ENCODE measurements at regions not wholly inside any gene's neighbourhood (a gene's known extent, or its start where the extent isn't known, plus 50 kb on each side); places are given as distances from the start of the nearest gene placed in this dataset.

- Mint-ChIP-seq H3K4me1 (no peaks in the 10 kb centered on the region), H3K9me3 (no peaks in the 10 kb centered on the region), H3K4me3 (no peak overlapping the region), H3K36me3 (no peaks in the 10 kb centered on the region), H3K27ac (no peak overlapping the region), H3K27me3 (no peaks in the 10 kb centered on the region)
- no peak for DNase-seq
- CTCF ChIA-PET, result no interaction called here
These were observed 553.4 kb downstream of the SNAPC1 start for GRCh38 chr14:62315631-62316030.

GRCh38 chr14:62322216-62322615 is 560.0 kb downstream of the SNAPC1 start:
- H3K4me1 Mint-ChIP-seq, result no peaks in the 10 kb centered on the region
- no peak overlapping the region for H3K27ac Mint-ChIP-seq
- H3K4me3 Mint-ChIP-seq, result no peak overlapping the region
- no peaks in the 10 kb centered on the region for H3K27me3 Mint-ChIP-seq
- peaks cover 6% of the 10 kb centered on the region for H3K9me3 Mint-ChIP-seq
- H3K36me3 Mint-ChIP-seq, result no peaks in the 10 kb centered on the region
- CTCF ChIA-PET, result no interaction called here
- DNase-seq, result no peak

- Mint-ChIP-seq H3K4me1 (no peaks in the 10 kb centered on the region), H3K9me3 (peaks cover 2% of the 10 kb centered on the region), H3K27ac (no peak overlapping the region), H3K4me3 (no peak overlapping the region), H3K27me3 (no peaks in the 10 kb centered on the region), H3K36me3 (no peaks in the 10 kb centered on the region)
- CTCF ChIA-PET, result no interaction called here
- DNase-seq, result no peak
These were observed 567.2 kb downstream of the SNAPC1 start for GRCh38 chr14:62329427-62329826.

- no peak for DNase-seq
- no peak overlapping the region for H3K27ac Mint-ChIP-seq
- peaks cover 12% of the 10 kb centered on the region for H3K9me3 Mint-ChIP-seq
- no peaks in the 10 kb centered on the region for H3K27me3 Mint-ChIP-seq
- H3K36me3 Mint-ChIP-seq, result no peaks in the 10 kb centered on the region
- no peaks in the 10 kb centered on the region for H3K4me1 Mint-ChIP-seq
- CTCF ChIA-PET, result no interaction called here
- H3K4me3 Mint-ChIP-seq, result no peak overlapping the region
These were observed 585.4 kb downstream of the SNAPC1 start for GRCh38 chr14:62347562-62348011.

- peaks cover 17% of the 10 kb centered on the region for H3K9me3 Mint-ChIP-seq
- H3K4me3 Mint-ChIP-seq, result no peak overlapping the region
- DNase-seq, result no peak
These were observed 595.1 kb downstream of the SNAPC1 start for GRCh38 chr14:62357362-62357761.

GRCh38 chr14:62364161-62364560 is 601.9 kb downstream of the SNAPC1 start:
- H3K9me3 Mint-ChIP-seq, result peaks cover 2% of the 10 kb centered on the region
- CTCF ChIA-PET, result no interaction called here
- H3K27me3 Mint-ChIP-seq, result no peaks in the 10 kb centered on the region
- H3K36me3 Mint-ChIP-seq, result no peaks in the 10 kb centered on the region
- no peak overlapping the region for H3K4me3 Mint-ChIP-seq
- H3K4me1 Mint-ChIP-seq, result no peaks in the 10 kb centered on the region
- H3K27ac Mint-ChIP-seq, result no peak overlapping the region
- DNase-seq, result no peak

More at GRCh38 chr14:62357362-62357761, 595.1 kb downstream of the SNAPC1 start:
- Mint-ChIP-seq H3K36me3 (no peaks in the 10 kb centered on the region), H3K27ac (no peak overlapping the region), H3K27me3 (no peaks in the 10 kb centered on the region), H3K4me1 (no peaks in the 10 kb centered on the region)
- CTCF ChIA-PET, result no interaction called here

- Mint-ChIP-seq H3K4me3 (no peak overlapping the region), H3K36me3 (no peaks in the 10 kb centered on the region), H3K4me1 (no peaks in the 10 kb centered on the region), H3K9me3 (peaks cover 2% of the 10 kb centered on the region), H3K27me3 (no peaks in the 10 kb centered on the region), H3K27ac (no peak overlapping the region)
- CTCF ChIA-PET, result no interaction called here
- no peak for DNase-seq
These were observed 602.6 kb downstream of the SNAPC1 start for GRCh38 chr14:62364800-62365280.

GRCh38 chr14:62369919-62370560 is 607.8 kb downstream of the SNAPC1 start:
- H3K27me3 Mint-ChIP-seq, result no peaks in the 10 kb centered on the region
- no peak overlapping the region for H3K4me3 Mint-ChIP-seq
- CTCF ChIA-PET, result no interaction called here

GRCh38 chr14:62373944-62374343 is 611.7 kb downstream of the SNAPC1 start:
- no peaks in the 10 kb centered on the region for H3K4me1 Mint-ChIP-seq
- DNase-seq, result no peak
- H3K36me3 Mint-ChIP-seq, result no peaks in the 10 kb centered on the region
- H3K27me3 Mint-ChIP-seq, result no peaks in the 10 kb centered on the region
- CTCF ChIA-PET, result no interaction called here
- H3K27ac Mint-ChIP-seq, result no peak overlapping the region
- H3K4me3 Mint-ChIP-seq, result no peak overlapping the region
- H3K9me3 Mint-ChIP-seq, result no peaks in the 10 kb centered on the region

More at GRCh38 chr14:62369919-62370560, 607.8 kb downstream of the SNAPC1 start:
- H3K4me1 Mint-ChIP-seq, result no peaks in the 10 kb centered on the region
- no peak overlapping the region for H3K27ac Mint-ChIP-seq
- DNase-seq, result no peak
- H3K36me3 Mint-ChIP-seq, result no peaks in the 10 kb centered on the region
- H3K9me3 Mint-ChIP-seq, result no peaks in the 10 kb centered on the region

GRCh38 chr14:62378057-62378456 is 615.8 kb downstream of the SNAPC1 start:
- Mint-ChIP-seq H3K9me3 (no peaks in the 10 kb centered on the region), H3K4me3 (no peak overlapping the region), H3K27me3 (no peaks in the 10 kb centered on the region), H3K4me1 (no peaks in the 10 kb centered on the region), H3K27ac (no peak overlapping the region), H3K36me3 (no peaks in the 10 kb centered on the region)
- CTCF ChIA-PET, result no interaction called here
- no peak for DNase-seq

- H3K4me1 Mint-ChIP-seq, result no peaks in the 10 kb centered on the region
- DNase-seq, result no peak
- no peaks in the 10 kb centered on the region for H3K36me3 Mint-ChIP-seq
- CTCF ChIA-PET, result no interaction called here
- no peaks in the 10 kb centered on the region for H3K27me3 Mint-ChIP-seq
- no peak overlapping the region for H3K4me3 Mint-ChIP-seq
- peaks cover 3% of the 10 kb centered on the region for H3K9me3 Mint-ChIP-seq
- no peak overlapping the region for H3K27ac Mint-ChIP-seq
These were observed 619.3 kb downstream of the SNAPC1 start for GRCh38 chr14:62381311-62382070.

- no peaks in the 10 kb centered on the region for H3K36me3 Mint-ChIP-seq
- CTCF ChIA-PET, result interaction anchor here (0.5 kb wide), 1 partner anchor 1402 kb away, joined by 3 read pairs; no protein-coding TSS in a partner anchor
- H3K4me1 Mint-ChIP-seq, result no peaks in the 10 kb centered on the region
- H3K27ac Mint-ChIP-seq, result no peak overlapping the region
- H3K4me3 Mint-ChIP-seq, result no peak overlapping the region
- H3K27me3 Mint-ChIP-seq, result no peaks in the 10 kb centered on the region
- H3K9me3 Mint-ChIP-seq, result no peaks in the 10 kb centered on the region
- DNase-seq, result no peak
These were observed 636.1 kb downstream of the KCNH5 start for GRCh38 chr14:62409169-62409568.

GRCh38 chr14:62409626-62410300 is 635.5 kb downstream of the KCNH5 start:
- no peak overlapping the region for H3K27ac Mint-ChIP-seq
- H3K27me3 Mint-ChIP-seq, result no peaks in the 10 kb centered on the region
- H3K4me1 Mint-ChIP-seq, result no peaks in the 10 kb centered on the region
- H3K36me3 Mint-ChIP-seq, result no peaks in the 10 kb centered on the region
- no peak for DNase-seq
- CTCF ChIA-PET, result interaction anchor here (0.5 kb wide), 1 partner anchor 1401 kb away, joined by 3 read pairs; no protein-coding TSS in a partner anchor
- no peaks in the 10 kb centered on the region for H3K9me3 Mint-ChIP-seq
- H3K4me3 Mint-ChIP-seq, result no peak overlapping the region

GRCh38 chr14:62420847-62421246 is 624.4 kb downstream of the KCNH5 start:
- Mint-ChIP-seq H3K9me3 (peaks cover 4% of the 10 kb centered on the region), H3K4me3 (no peak overlapping the region), H3K27ac (no peak overlapping the region), H3K27me3 (no peaks in the 10 kb centered on the region), H3K36me3 (no peaks in the 10 kb centered on the region), H3K4me1 (no peaks in the 10 kb centered on the region)
- CTCF ChIA-PET, result no interaction called here
- DNase-seq, result no peak
